VCaP (cell line): ENCODE measurements at regions not wholly inside any gene's neighbourhood (a gene's known extent, or its start where the extent isn't known, plus 50 kb on each side); places are given as distances from the start of the nearest gene placed in this dataset.
A peak's percentile ranks its signal among the peaks of the same experiment; 100 is the strongest.

Source experiments
- H3K27ac ChIP-seq: fragments of 450-650 bp; 2 replicates; pipeline ENCODE4 v1.5.1; 2017
- TF ChIP-seq, protein P1 (sequence below): fragments of 450-650 bp; conservative IDR thresholded peaks from 2 replicates; pipeline ENCODE4 v1.5.1; 2017; ENCODE audit warnings: mild to moderate bottlenecking, moderate library complexity

DNA sequence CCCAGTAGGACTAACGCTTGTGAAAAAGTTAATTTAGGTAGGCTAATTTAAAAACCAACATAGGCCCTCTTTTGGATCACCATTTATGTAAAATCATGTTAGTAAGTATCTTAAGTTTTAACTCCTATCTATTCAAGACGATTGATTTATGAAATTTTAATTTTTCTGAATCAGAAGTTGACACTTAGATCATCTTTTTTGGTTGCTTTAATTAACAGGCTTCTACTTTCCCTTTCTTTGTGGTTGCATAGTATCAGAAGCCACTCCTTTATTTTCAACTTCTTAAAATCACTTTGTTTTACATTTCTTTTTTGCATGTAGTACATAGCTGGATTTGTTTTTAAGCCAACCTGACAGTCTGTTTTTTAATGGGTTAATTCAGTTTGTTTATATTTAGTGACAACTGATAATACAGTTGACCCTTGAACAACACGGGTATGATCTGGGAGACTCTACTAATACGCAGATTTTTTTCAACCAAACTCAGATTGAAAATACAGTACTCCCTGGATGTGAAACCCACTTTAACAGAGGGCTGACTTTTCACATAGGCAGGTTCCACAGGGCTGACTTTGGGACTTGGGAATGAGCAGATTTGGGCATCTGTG lies 69.7 kb upstream of the SYPL1 start:
- TF ChIP-seq, protein P1, sequence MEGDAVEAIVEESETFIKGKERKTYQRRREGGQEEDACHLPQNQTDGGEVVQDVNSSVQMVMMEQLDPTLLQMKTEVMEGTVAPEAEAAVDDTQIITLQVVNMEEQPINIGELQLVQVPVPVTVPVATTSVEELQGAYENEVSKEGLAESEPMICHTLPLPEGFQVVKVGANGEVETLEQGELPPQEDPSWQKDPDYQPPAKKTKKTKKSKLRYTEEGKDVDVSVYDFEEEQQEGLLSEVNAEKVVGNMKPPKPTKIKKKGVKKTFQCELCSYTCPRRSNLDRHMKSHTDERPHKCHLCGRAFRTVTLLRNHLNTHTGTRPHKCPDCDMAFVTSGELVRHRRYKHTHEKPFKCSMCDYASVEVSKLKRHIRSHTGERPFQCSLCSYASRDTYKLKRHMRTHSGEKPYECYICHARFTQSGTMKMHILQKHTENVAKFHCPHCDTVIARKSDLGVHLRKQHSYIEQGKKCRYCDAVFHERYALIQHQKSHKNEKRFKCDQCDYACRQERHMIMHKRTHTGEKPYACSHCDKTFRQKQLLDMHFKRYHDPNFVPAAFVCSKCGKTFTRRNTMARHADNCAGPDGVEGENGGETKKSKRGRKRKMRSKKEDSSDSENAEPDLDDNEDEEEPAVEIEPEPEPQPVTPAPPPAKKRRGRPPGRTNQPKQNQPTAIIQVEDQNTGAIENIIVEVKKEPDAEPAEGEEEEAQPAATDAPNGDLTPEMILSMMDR, result no peak

DNA sequence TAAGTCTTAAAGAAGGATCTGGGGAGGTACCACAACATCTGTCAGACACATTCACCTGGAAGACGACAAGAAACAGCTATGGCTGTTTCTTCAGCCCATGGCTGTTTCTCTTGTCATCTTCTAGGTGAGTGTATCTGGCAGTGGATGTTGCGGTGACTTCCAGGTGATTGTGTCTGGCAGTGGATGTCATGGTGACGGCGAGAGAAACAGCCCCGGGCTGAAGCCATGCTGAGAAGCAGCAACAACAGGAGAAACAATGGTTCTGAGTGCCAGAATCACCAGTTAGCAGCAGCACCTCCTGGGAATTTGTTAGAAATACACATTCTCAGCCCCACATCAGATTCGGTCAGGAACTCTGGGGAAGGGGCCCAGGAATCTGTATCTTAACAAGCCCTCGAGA lies 68.6 kb upstream of the SYPL1 start:
- peak overlapping the region; percentile 71; the same call in 1 of the 2 replicates for H3K27ac ChIP-seq
- TF ChIP-seq, protein P1, result no peak

More for the DNA sequence above, 69.7 kb upstream of the SYPL1 start:
- no peak overlapping the region for H3K27ac ChIP-seq

DNA sequence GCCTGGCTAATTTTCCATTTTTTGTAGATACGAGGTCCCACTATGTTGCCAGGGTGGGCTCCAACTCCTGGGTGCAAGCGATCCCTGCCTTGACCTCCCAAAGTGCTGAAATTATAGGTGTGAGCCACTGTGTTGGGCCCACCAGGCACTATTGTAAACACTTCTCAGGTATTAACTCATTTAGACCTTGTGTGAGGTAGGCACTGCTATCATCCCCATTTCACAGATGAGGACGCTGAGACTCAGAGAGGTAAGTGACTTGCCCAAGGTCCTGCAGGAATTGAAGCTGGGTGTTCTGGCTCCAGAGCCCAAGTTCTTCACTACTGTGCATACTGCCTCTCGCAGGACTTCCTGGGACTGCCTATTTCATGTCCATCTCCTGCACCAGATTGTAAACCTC lies 67.1 kb upstream of the SYPL1 start:
- TF ChIP-seq, protein P1, result no peak

DNA sequence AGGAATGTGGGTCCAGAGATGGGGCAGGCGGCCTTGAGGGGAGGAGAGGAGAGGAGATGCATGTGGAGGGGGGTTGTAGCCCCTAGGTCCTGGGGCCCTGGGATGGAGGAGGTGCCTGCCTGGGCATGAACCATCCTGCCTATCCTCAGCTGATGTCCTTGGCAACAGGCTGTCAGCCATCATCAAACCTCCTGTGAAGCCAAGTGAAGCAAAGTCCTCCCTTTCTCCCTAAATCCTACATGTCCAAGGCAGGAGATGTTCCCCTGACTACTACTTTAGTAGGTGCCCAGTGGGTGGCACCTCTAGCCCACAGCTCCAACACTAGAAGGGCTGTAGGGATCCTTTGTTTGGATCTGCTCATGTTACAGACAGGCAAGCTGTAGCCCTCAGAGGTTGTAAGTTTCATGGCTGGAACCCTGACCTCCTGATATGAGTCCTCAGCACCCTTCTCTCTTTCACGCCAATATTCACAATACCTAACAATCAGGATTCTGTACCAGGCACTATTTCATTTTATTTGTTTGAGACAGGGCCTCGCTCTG lies 66.6 kb upstream of the SYPL1 start:
- peak overlapping the region; percentile 71; the same call in 1 of the 2 replicates for H3K27ac ChIP-seq
- TF ChIP-seq, protein P1, result peak; percentile 79

More for the DNA sequence above, 67.1 kb upstream of the SYPL1 start:
- peak overlapping the region; percentile 71 for H3K27ac ChIP-seq

DNA sequence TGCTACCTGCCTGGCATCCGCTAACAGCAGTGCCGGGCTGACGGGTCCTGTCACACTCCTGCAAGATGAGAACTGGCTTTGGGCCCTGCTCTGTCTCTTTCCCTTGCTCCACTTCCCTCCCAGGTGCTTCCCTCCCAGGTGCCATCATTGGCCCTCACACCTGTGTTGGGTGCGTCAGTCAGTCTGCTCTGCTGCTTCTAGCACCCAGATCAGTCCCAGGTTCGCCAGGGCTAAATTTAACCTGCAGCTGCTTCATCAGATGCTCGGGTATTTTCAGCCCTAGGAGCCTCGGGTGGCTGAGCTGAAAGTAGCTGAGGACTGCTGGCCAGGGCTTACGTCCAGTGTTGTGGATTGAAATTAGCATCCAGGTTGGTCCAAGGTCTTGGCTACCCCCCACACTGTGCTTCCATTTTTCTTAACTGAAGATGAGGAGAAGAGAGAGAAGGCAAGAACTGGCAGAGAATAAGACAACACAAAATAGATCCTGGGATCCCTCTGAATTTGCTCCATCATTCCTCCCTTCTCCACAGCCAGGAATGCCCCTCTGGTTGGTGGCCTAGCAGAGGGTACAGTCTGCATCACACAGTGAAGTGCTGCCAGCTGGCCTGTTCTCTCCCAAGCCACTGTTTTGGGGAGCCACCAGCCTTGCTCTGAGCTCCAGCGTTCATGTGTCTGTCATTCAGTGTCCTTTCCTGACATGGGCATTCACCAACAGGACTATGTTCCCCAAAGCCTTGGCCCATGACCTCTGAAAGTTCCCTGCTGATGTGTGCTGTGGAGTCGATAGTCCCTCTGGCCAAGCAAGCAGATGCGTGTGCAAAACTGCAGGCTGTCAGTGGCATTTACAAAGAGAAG lies 65.9 kb upstream of the SYPL1 start:
- TF ChIP-seq, protein P1, result no peak
- peak overlapping the region; percentile 74 for H3K27ac ChIP-seq

DNA sequence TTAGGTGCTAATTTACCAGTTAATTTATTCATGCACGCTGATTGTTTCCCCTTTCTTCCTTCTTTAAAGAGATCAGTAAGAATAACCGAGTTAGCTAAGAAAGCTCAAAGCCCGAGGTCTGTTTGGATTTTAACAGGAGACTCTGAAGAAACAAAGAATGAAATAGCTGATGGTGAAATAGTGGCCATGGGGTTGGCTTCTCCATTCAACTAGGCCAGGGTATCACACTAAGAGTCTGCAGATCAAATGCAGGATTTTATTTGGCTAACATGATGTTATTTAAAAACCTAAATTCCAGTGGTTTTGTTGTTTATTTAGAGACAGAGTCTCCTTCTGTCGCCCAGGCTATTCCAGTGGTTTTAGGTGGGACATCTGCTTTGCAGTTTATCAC lies 65.2 kb upstream of the SYPL1 start:
- TF ChIP-seq, protein P1, result no peak
- H3K27ac ChIP-seq, result peak overlapping the region; percentile 74

DNA sequence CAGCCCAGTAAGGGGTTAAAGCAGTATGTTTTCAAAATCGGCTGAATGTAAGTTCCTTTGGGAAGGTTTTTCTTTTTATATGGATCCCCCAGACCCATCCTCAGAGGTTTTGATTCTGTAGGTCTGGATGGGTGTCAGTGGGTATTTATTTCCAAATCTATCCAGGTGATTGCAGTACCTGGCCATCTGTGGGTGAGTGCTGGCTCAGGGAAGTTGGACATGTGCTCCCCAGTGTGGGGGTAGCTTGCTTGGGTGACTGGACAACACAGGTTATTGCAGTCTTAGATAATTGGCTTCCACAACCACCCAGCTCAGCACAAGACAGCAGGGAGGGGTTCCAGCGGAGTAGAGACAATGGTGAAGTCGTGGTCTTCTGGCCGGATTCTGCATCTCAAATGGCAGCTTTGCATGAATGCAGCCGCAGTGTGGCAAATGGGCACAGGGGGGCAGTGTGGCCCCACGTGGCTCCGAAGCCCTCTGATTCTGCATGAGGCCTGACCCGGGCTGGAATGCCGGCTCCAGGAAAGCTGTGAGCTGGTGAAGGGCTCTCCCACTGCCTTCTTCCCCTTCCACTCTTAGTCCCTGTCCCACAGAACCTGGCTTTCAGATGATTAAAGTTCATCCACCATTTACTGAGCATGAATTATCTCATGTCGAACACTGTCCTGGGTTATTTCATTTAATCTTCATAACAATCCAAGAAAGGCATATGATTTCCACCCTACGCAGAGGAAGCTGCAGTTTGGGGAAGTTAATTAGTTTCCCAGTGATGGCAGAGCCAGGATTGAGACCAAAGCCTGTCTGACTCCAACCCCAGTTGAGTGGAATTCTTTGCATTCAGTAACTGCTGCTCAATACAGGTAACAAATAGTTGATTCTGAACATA lies 64.5 kb upstream of the SYPL1 start:
- H3K27ac ChIP-seq, result peak overlapping the region; percentile 74
- TF ChIP-seq, protein P1, result peak; percentile 98
